ENCODE measurements at regions not wholly inside any gene's neighbourhood (a gene's known extent, or its start where the extent isn't known, plus 50 kb on each side); places are given as distances from the start of the nearest gene placed in this dataset.

DNA sequence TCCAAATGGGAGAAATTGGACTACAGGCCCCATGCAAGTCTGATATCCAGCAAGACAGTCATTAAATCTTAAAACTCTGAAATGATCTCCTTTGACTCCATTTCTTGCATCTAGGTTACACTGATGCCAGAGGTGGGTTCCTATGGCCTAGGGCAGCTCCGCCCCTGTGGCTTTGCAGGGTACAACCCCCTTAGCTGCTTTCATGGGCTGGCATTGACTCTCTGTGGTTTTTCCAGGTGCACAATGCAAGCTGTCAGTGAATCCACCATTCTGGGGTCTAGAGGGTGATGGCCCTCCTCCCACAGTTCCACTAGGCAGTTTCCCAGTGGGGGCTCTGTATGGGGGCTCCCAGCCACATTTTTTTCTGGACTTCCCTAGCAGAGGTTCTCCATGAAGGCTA, 228.5 kb upstream of the ADAMTS3 start:
- in situ Hi-C loops (cut with MboI), result no loop called here
- Histone ChIP-seq H2AFZ (no peak overlapping the region), H4K20me1 (ENCODE audit: insufficient read depth) (no peaks in the 10 kb centered on the region), H3K4me2 (ENCODE audit: unreplicated experiment) (no peak overlapping the region), H3K4me1 (ENCODE audit: insufficient read depth) (no peaks in the 10 kb centered on the region), H3K79me2 (ENCODE audit: insufficient read depth) (no peaks in the 10 kb centered on the region), H3K36me3 (ENCODE audit: low read depth) (no peaks in the 10 kb centered on the region), H3K9me3 (ENCODE audit: low read depth) (no peaks in the 10 kb centered on the region), H3K9ac (no peak overlapping the region), H3F3A (ENCODE audit: insufficient read depth) (no peaks in the 10 kb centered on the region), H3K4me3 (no peak overlapping the region), H3K9me2 (ENCODE audit: insufficient read depth) (no peaks in the 10 kb centered on the region), H3K27me3 (replicated peaks; ENCODE audit: insufficient read depth) (no peaks in the 10 kb centered on the region), H3K27ac (no peak overlapping the region)
- WGBS, 2 experiments (ENCODE audit: low coverage in 1 of 2, low lambda C conversion rate in 2 of 2, missing lambda C conversion rate in 2 of 2), result 6 to 29% methylated on average over 1 of the region's 1 CpG
- TF ChIP-seq EZH2phosphoT487 (IDR thresholded peaks at IDR 0.05; ENCODE audit: insufficient read depth, low read depth), result no peak
- no peak for TF ChIP-seq EZH2 (IDR thresholded peaks at IDR 0.05; ENCODE audit: insufficient read depth, poor library complexity, severe bottlenecking)
- no peak for DNase-seq

DNA sequence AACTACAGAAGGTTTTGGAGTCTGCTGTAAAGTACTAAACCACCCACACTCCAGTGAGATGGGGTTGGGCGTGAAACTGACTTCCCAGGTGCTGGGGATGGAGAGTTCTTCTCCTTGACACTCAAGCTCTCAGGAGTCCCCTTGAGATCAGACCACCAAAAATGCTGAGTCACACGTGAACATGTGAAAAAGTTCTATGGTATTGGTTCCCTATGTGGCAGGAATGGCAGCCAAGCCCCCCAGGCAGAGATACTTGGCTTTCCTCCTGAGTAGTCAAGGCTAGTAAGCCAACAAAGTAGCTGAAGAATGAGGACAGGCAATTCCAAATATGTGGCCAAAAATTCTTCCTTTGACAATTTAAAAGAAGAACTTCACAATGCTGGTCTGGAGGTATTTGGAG, 222.0 kb upstream of the ADAMTS3 start:
- Histone ChIP-seq H3K36me3 (ENCODE audit: low read depth) (no peaks in the 10 kb centered on the region), H3K79me2 (ENCODE audit: insufficient read depth) (no peaks in the 10 kb centered on the region), H3K9me3 (ENCODE audit: low read depth) (no peaks in the 10 kb centered on the region), H3K4me2 (ENCODE audit: unreplicated experiment) (no peak overlapping the region), H3K4me1 (ENCODE audit: insufficient read depth) (no peaks in the 10 kb centered on the region), H4K20me1 (ENCODE audit: insufficient read depth) (no peaks in the 10 kb centered on the region), H3F3A (ENCODE audit: insufficient read depth) (no peaks in the 10 kb centered on the region), H2AFZ (no peak overlapping the region), H3K4me3 (no peak overlapping the region), H3K9me2 (ENCODE audit: insufficient read depth) (no peaks in the 10 kb centered on the region), H3K27me3 (replicated peaks; ENCODE audit: insufficient read depth) (no peaks in the 10 kb centered on the region; the same call in 1 of the 2 replicates), H3K27ac (no peak overlapping the region), H3K9ac (no peak overlapping the region)
- in situ Hi-C loops (cut with MboI), result no loop called here
- no peak for DNase-seq
- TF ChIP-seq EZH2 (IDR thresholded peaks at IDR 0.05; ENCODE audit: insufficient read depth, poor library complexity, severe bottlenecking) (no peak), EZH2phosphoT487 (IDR thresholded peaks at IDR 0.05; ENCODE audit: insufficient read depth, low read depth) (no peak)
- WGBS, 2 experiments (ENCODE audit: low coverage in 1 of 2, low lambda C conversion rate in 2 of 2, missing lambda C conversion rate in 2 of 2), result 38 to 41% methylated on average over 2 of the region's 2 CpGs

DNA sequence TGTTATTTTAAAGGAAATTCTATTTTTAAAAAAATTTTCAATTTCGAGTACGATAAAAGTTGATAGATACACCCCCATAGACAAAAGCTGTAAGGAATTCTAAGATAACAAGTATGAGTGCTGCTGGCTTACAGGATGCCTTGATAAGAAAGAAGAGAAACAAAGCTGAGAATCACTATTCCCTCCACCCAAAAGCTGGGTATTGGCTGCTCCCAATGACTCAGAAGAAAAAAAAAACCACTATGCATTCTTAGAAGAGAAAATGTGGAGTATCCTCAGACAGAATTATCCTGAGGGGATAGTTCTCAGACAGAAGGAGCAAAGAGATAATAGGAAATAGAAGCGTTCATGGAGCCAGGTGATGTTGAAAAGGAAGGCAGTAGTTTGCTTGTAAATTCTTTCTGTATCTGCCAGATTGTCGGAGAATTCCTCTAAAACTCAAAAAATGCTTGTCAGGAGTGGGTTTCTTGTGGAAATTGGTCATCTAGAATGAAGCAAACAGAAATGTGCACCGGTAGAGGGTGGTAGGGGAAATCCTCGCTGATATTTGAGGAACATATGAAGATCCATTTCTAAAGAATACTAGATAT, 217.5 kb upstream of the ADAMTS3 start:
- WGBS, 2 experiments (ENCODE audit: low coverage in 1 of 2, low lambda C conversion rate in 2 of 2, missing lambda C conversion rate in 2 of 2), result 67 to 68% methylated on average over 6 of the region's 6 CpGs
- H3K27ac ChIP-seq, result no peak overlapping the region
- H3K9me2 ChIP-seq (ENCODE audit: insufficient read depth), result no peaks in the 10 kb centered on the region
- no peak overlapping the region for H2AFZ ChIP-seq
- H3K27me3 ChIP-seq (replicated peaks; ENCODE audit: insufficient read depth), result peaks cover 6% of the 10 kb centered on the region; the same call in 1 of the 2 replicates
- no peaks in the 10 kb centered on the region for H3F3A ChIP-seq (ENCODE audit: insufficient read depth)
- TF ChIP-seq EZH2phosphoT487 (IDR thresholded peaks at IDR 0.05; ENCODE audit: insufficient read depth, low read depth) (no peak), EZH2 (IDR thresholded peaks at IDR 0.05; ENCODE audit: insufficient read depth, poor library complexity, severe bottlenecking) (no peak)
- no peak for DNase-seq
- H3K9me3 ChIP-seq (ENCODE audit: low read depth), result no peaks in the 10 kb centered on the region
- in situ Hi-C loops (cut with MboI), result no loop called here
- H3K9ac ChIP-seq, result no peak overlapping the region
- no peak overlapping the region for H3K4me2 ChIP-seq (ENCODE audit: unreplicated experiment)
- no peaks in the 10 kb centered on the region for H3K36me3 ChIP-seq (ENCODE audit: low read depth)
- no peaks in the 10 kb centered on the region for H4K20me1 ChIP-seq (ENCODE audit: insufficient read depth)
- H3K4me1 ChIP-seq (ENCODE audit: insufficient read depth), result no peaks in the 10 kb centered on the region
- H3K79me2 ChIP-seq (ENCODE audit: insufficient read depth), result no peaks in the 10 kb centered on the region
- no peak overlapping the region for H3K4me3 ChIP-seq

DNA sequence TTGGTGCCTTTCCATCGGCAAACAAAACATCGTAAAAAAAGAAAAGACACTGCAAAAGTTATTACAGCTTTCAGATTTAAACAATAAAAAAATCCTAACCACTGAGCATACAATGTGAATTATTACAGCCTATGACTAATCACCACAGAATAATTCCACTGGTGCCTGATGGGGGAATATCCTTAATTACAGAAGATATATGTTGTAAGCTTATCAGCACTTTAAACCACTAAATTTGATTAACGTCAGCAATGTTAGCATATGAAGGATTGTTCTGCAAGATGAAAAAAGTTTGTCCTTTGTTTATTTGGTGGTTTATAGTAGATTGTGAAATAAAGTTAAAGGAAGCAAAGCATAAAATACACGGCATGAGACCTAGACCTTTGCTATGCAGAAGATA, 210.2 kb upstream of the ADAMTS3 start:
- Histone ChIP-seq H3K4me1 (ENCODE audit: insufficient read depth) (no peaks in the 10 kb centered on the region), H3K9me3 (ENCODE audit: low read depth) (no peaks in the 10 kb centered on the region), H3K36me3 (ENCODE audit: low read depth) (no peaks in the 10 kb centered on the region), H3K4me2 (ENCODE audit: unreplicated experiment) (no peak overlapping the region), H3K27ac (no peak overlapping the region), H2AFZ (no peak overlapping the region), H3K9me2 (ENCODE audit: insufficient read depth) (no peaks in the 10 kb centered on the region), H3K79me2 (ENCODE audit: insufficient read depth) (no peaks in the 10 kb centered on the region), H4K20me1 (ENCODE audit: insufficient read depth) (no peaks in the 10 kb centered on the region), H3K9ac (no peak overlapping the region), H3F3A (ENCODE audit: insufficient read depth) (no peaks in the 10 kb centered on the region), H3K27me3 (replicated peaks; ENCODE audit: insufficient read depth) (peaks cover 19% of the 10 kb centered on the region; the same call in 1 of the 2 replicates), H3K4me3 (no peak overlapping the region)
- DNase-seq, result peak; percentile 15
- in situ Hi-C loops (cut with MboI), result no loop called here
- WGBS, 2 experiments (ENCODE audit: low coverage in 1 of 2, low lambda C conversion rate in 2 of 2, missing lambda C conversion rate in 2 of 2), result 9 to 18% methylated on average over 4 of the region's 4 CpGs
- TF ChIP-seq EZH2 (IDR thresholded peaks at IDR 0.05; ENCODE audit: insufficient read depth, poor library complexity, severe bottlenecking) (no peak), EZH2phosphoT487 (IDR thresholded peaks at IDR 0.05; ENCODE audit: insufficient read depth, low read depth) (0 out of 2 replicates have a peak, but pooled peaks have one; percentile 79)
